GM12878 (cell line): ENCODE measurements at regions not wholly inside any gene's neighbourhood (a gene's known extent, or its start where the extent isn't known, plus 50 kb on each side); places are given as distances from the start of the nearest gene placed in this dataset.

Source experiments
- ATAC-seq: fragments of 200-7000 bp; cut with Tn5 transposase; 3 replicates; pipeline ENCODE4 v1.9.1; 2020; ENCODE audit warnings: mild to moderate bottlenecking, moderate library complexity
- BruUV-seq: library from RNA; stranded (reverse); fragments of 400-500 nt; replicated peaks from 2 replicates; lab custom pipeline; 2021; lab: Mats Ljungman, UMichigan
- CTCF ChIA-PET: fragments of 300-600 bp; sonication (Branson Sonifier 250); formaldehyde crosslinking; extraction: SDS; loops from one replicate; lab custom pipeline; 2021; ENCODE audit warnings: inconsistent platforms; lab: Yijun Ruan, JAX
- POLR2A ChIA-PET: fragments of 350-600 bp; formaldehyde crosslinking; extraction: SDS; loops from one replicate; lab custom pipeline; 2021; ENCODE audit warnings: inconsistent platforms; lab: Charles Lee
- RAD21 ChIA-PET: fragments of 300-600 bp; sonication (Branson Sonifier 250); formaldehyde crosslinking; loops from one replicate; lab custom pipeline; 2023; ENCODE audit warnings: antibody characterized with exemption; ENCODE audit not compliant: unreplicated experiment; lab: Charles Lee
- SMC1A ChIA-PET: fragments of 300-600 bp; sonication (Branson Sonifier 250); formaldehyde crosslinking; loops from one replicate; lab custom pipeline; 2023; ENCODE audit not compliant: unreplicated experiment, uncharacterized antibody; lab: Charles Lee
- DNase-seq: peaks from one replicate; pipeline ENCODE4 v3.0.0-alpha.2; 2011; ENCODE audit warnings: low read depth, low spot score
- FAIRE-seq: peaks from 3 replicates; lab custom pipeline; 2011; peaks lifted over from hg19 to GRCh38; lab: Jason Lieb, UNC
- H2AFZ ChIP-seq: 2 replicates; pipeline ENCODE4 v1.6.0; 2011; ENCODE audit warnings: low read depth, low read length, control low read depth; ENCODE audit not compliant: control insufficient read depth
- H3K27ac ChIP-seq: 2 replicates; pipeline ENCODE4 v1.5.1; 2011; ENCODE audit warnings: control low read depth; ENCODE audit not compliant: control insufficient read depth, insufficient read depth
- H3K27me3 ChIP-seq, 2 experiments: replicated peaks in 1 of 2; 2 replicates each; pipeline versions ENCODE4 v1.6.0 to v1.6.1; 2011; ENCODE audit warnings: low read length in 1 of 2; ENCODE audit not compliant: control insufficient read depth in 2 of 2, insufficient read depth in 2 of 2
- H3K36me3 ChIP-seq, 2 experiments: 2 replicates each; pipeline ENCODE4 v1.5.1; 2011; ENCODE audit warnings: low read length in 1 of 2; ENCODE audit not compliant: control insufficient read depth in 2 of 2, insufficient read depth in 2 of 2
- H3K4me1 ChIP-seq: 2 replicates; pipeline ENCODE4 v1.6.1; 2011; ENCODE audit warnings: mild to moderate bottlenecking, low read length, moderate library complexity, mixed read lengths; ENCODE audit not compliant: control insufficient read depth, insufficient read depth
- H3K4me2 ChIP-seq: 2 replicates; pipeline ENCODE4 v1.6.0; 2011; ENCODE audit warnings: control low read depth; ENCODE audit not compliant: control insufficient read depth, insufficient read depth
- H3K4me3 ChIP-seq: fragments of 200-600 bp; sonication (generic); 2 replicates; pipeline ENCODE4 v1.5.1; 2016
- H3K79me2 ChIP-seq: 2 replicates; pipeline ENCODE4 v1.6.0; 2011; ENCODE audit warnings: low read length; ENCODE audit not compliant: control insufficient read depth, insufficient read depth
- H3K9ac ChIP-seq: 2 replicates; pipeline ENCODE4 v1.8.0; 2011; ENCODE audit warnings: low read length, control low read depth, mixed read lengths; ENCODE audit not compliant: control insufficient read depth, insufficient read depth
- H3K9me3 ChIP-seq: replicated peaks from 3 replicates; pipeline ENCODE4 v1.5.1; 2011; ENCODE audit warnings: mild to moderate bottlenecking, low read length; ENCODE audit not compliant: control insufficient read depth, insufficient read depth
- H4K20me1 ChIP-seq: 2 replicates; pipeline ENCODE4 v1.6.0; 2011; ENCODE audit not compliant: control insufficient read depth, insufficient read depth
- BRCA1 ChIP-seq: IDR thresholded peaks from 2 replicates; pipeline ENCODE4 v1.6.1; 2011; ENCODE audit warnings: low read depth, low read length, improper control_type of control experiment
- CREB1 ChIP-seq: IDR thresholded peaks from 2 replicates; pipeline ENCODE4 v1.6.1; 2012; ENCODE audit warnings: low read depth, mild to moderate bottlenecking, inconsistent platforms
- EGR1 ChIP-seq, 2 experiments: IDR thresholded peaks; 1 replicate in 1 of 2; 2 replicates in 1 of 2; pipeline ENCODE4 v1.6.1; 2011 to 2012; ENCODE audit warnings: low read depth in 2 of 2, low read length in 2 of 2, borderline replicate concordance in 1 of 2, mild to moderate bottlenecking in 1 of 2, moderate library complexity in 1 of 2
- IRF5 ChIP-seq: fragments of 450-650 bp; IDR thresholded peaks from 2 replicates; pipeline ENCODE4 v1.6.1; 2017; ENCODE audit warnings: borderline replicate concordance
- RBBP5 ChIP-seq: fragments of 200-600 bp; sonication (generic); conservative IDR thresholded peaks from 2 replicates; pipeline ENCODE4 v1.6.1; 2016
- ZNF622 ChIP-seq: fragments of 450-650 bp; IDR thresholded peaks from 2 replicates; pipeline ENCODE4 v1.6.1; 2017; ENCODE audit warnings: mild to moderate bottlenecking, inconsistent platforms
- WGBS: methylation state at CpG from one replicate; pipeline ENCODE4 v1.1.6; 2016; ENCODE audit warnings: low lambda C conversion rate; ENCODE audit not compliant: insufficient replicate concordance, insufficient coverage; ENCODE audit errors: missing lambda C conversion rate; 5-methylcytosine and 5-hydroxymethylcytosine counted together
- in situ Hi-C: fragments of 300-500 bp; cut with MboI; formaldehyde crosslinking; loops from 9 replicates; pipeline ENCODE4 v1.14.3; 2018; ENCODE audit warnings: mixed read lengths
- intact Hi-C: fragments of 100-400 bp; cut with micrococcal nuclease; formaldehyde crosslinking; loops from one replicate; pipeline ENCODE4 v1.14.2; 2022; ENCODE audit not compliant: unreplicated experiment

GRCh38 chr17:77555121-77555591, 403.3 kb upstream of the TNRC6C start:
- ChIA-PET SMC1A (no interaction called here), RAD21 (no interaction called here), POLR2A (interaction anchor here (0.5 kb wide), 1 partner anchor 218 kb away, joined by 3 read pairs; no protein-coding TSS in a partner anchor), CTCF (no interaction called here)
- no peaks in the 10 kb centered on the region for H3K4me1 ChIP-seq
- no peaks in the 10 kb centered on the region for H3K36me3 ChIP-seq
- no peaks in the 10 kb centered on the region for H3K9me3 ChIP-seq
- 41% methylated on average over 16 of the region's 16 CpGs for WGBS
- ATAC-seq (no peak), FAIRE-seq (no peak), DNase-seq (no peak)
- H3K4me3 ChIP-seq = no peak overlapping the region
- no peak overlapping the region for H3K27ac ChIP-seq
- no peaks in the 10 kb centered on the region for H3K79me2 ChIP-seq
- H3K27me3 ChIP-seq = peaks cover 0 to 7% of the 10 kb centered on the region in 2 experiments; a peak in 3 of 4 replicates
- H4K20me1 ChIP-seq = no peaks in the 10 kb centered on the region
- H2AFZ ChIP-seq = no peak overlapping the region
- no TSS peak for BruUV-seq
- H3K4me2 ChIP-seq = no peak overlapping the region
- TF ChIP-seq EGR1 (IDR thresholded peaks at IDR 0.05; ENCODE audit: borderline replicate concordance in 1 of 2, low read depth in 2 of 2, low read length in 2 of 2) (no peak), ZNF622 (no peak), CREB1 (no peak), IRF5 (no peak), RBBP5 (no peak), BRCA1 (no peak)
- H3K9ac ChIP-seq = no peak overlapping the region
- intact Hi-C loops = no loop called here
- in situ Hi-C loops = no loop called here
